Fibroblast of lung (primary cell): ENCODE measurements at regions not wholly inside any gene's neighbourhood (a gene's known extent, or its start where the extent isn't known, plus 50 kb on each side); places are given as distances from the start of the nearest gene placed in this dataset.
A peak's percentile ranks its signal among the peaks of the same experiment; 100 is the strongest.

Experiments used
- DNase-seq, 2 donors: peaks; one replicate each; pipeline versions ENCODE4 v3.0.0 to v3.0.0-alpha.2; 2010; ENCODE audit warnings: low read depth in 2 of 2
- H2AFZ ChIP-seq: 2 replicates; pipeline ENCODE4 v1.5.1; 2012; ENCODE audit warnings: low read length, control low read depth, inconsistent platforms
- H3K27ac ChIP-seq: 2 replicates; pipeline ENCODE4 v1.5.1; 2011; ENCODE audit warnings: low read length, control low read depth; ENCODE audit not compliant: insufficient read depth
- H3K27me3 ChIP-seq: 2 replicates; pipeline ENCODE4 v1.5.1; 2011; ENCODE audit warnings: mild to moderate bottlenecking, low read length; ENCODE audit not compliant: control insufficient read depth, insufficient read depth
- H3K36me3 ChIP-seq: 2 replicates; pipeline ENCODE4 v1.5.1; 2011; ENCODE audit warnings: low read length; ENCODE audit not compliant: control insufficient read depth, insufficient read depth
- H3K4me1 ChIP-seq: 2 replicates; pipeline ENCODE4 v1.5.1; 2011; ENCODE audit warnings: low read length; ENCODE audit not compliant: control insufficient read depth, insufficient read depth; ENCODE audit errors: extremely low read depth
- H3K4me2 ChIP-seq: 2 replicates; pipeline ENCODE4 v1.5.1; 2011; ENCODE audit warnings: low read length, control low read depth; ENCODE audit not compliant: insufficient read depth; ENCODE audit errors: extremely low read depth
- H3K4me3 ChIP-seq, 4 experiments: fragments of 200-600 bp in 1 of 4; sonication (generic) in 1 of 4; replicated peaks in 1 of 4; 2 replicates each; pipeline ENCODE4 v1.5.1; 2011 to 2016; ENCODE audit warnings: low read length in 4 of 4, low read depth in 3 of 4, mild to moderate bottlenecking in 3 of 4, control low read depth in 2 of 4, inconsistent platforms in 1 of 4, mixed read lengths in 1 of 4; ENCODE audit not compliant: insufficient read depth in 1 of 4; ENCODE audit errors: control extremely low read depth in 1 of 4
- H3K79me2 ChIP-seq: 2 replicates; pipeline ENCODE4 v1.5.1; 2012; ENCODE audit warnings: mild to moderate bottlenecking, low read length, inconsistent platforms; ENCODE audit not compliant: control insufficient read depth, insufficient read depth
- H3K9ac ChIP-seq: 2 replicates; pipeline ENCODE4 v1.5.1; 2011; ENCODE audit warnings: mild to moderate bottlenecking, low read length, control low read depth; ENCODE audit not compliant: insufficient read depth
- H3K9me3 ChIP-seq: 2 replicates; pipeline ENCODE4 v1.5.1; 2012; ENCODE audit warnings: low read depth, low read length; ENCODE audit not compliant: control insufficient read depth, insufficient read depth
- H4K20me1 ChIP-seq: 2 replicates; pipeline ENCODE4 v1.5.1; 2011; ENCODE audit warnings: low read length; ENCODE audit not compliant: control insufficient read depth, insufficient read depth; ENCODE audit errors: extremely low read depth
- EZH2 ChIP-seq: IDR thresholded peaks from 2 replicates; pipeline ENCODE4 v1.5.1; 2012; ENCODE audit warnings: low read length, control low read depth, mild to moderate bottlenecking; ENCODE audit errors: missing control alignments
- TF ChIP-seq, protein P1 (sequence below), 2 donors: IDR thresholded peaks in 1 of 2; conservative IDR thresholded peaks in 1 of 2; 1 replicate in 1 of 2; 2 replicates in 1 of 2; pipeline ENCODE4 v1.5.1; 2011 to 2012; ENCODE audit warnings: low read length in 2 of 2, control low read depth in 1 of 2, inconsistent platforms in 1 of 2, low read depth in 1 of 2, mild to moderate bottlenecking in 1 of 2

DNA sequence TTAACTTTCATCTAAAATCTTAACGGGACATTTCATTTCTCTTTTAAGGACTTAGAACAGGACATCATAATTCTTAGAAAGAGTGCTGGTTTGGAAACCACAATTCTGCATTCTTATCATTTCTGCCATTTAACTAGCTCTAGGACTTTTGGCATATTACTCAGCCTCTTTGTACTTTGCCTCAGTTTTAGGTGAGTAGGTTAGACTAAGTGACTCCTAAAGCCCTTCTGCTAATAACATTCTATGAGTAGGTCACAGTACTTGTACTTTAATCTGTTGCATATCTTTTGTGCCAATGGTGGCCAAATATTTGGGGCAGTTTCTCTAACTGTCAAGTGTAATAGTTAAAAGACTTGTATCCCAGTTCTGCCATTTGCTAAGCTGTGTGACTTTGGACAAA is 115.4 kb upstream of the NUDT6 start:
- TF ChIP-seq, protein P1, sequence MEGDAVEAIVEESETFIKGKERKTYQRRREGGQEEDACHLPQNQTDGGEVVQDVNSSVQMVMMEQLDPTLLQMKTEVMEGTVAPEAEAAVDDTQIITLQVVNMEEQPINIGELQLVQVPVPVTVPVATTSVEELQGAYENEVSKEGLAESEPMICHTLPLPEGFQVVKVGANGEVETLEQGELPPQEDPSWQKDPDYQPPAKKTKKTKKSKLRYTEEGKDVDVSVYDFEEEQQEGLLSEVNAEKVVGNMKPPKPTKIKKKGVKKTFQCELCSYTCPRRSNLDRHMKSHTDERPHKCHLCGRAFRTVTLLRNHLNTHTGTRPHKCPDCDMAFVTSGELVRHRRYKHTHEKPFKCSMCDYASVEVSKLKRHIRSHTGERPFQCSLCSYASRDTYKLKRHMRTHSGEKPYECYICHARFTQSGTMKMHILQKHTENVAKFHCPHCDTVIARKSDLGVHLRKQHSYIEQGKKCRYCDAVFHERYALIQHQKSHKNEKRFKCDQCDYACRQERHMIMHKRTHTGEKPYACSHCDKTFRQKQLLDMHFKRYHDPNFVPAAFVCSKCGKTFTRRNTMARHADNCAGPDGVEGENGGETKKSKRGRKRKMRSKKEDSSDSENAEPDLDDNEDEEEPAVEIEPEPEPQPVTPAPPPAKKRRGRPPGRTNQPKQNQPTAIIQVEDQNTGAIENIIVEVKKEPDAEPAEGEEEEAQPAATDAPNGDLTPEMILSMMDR (conservative IDR thresholded peaks at IDR 0.05 in 1 of 2, IDR thresholded peaks at IDR 0.05 in 1 of 2; ENCODE audit: low read depth in 1 of 2, low read length in 2 of 2) = no peak
- no peak for TF ChIP-seq EZH2
- DNase-seq = peak; percentile 47 to 81
- Histone ChIP-seq H2AFZ (no peak overlapping the region), H3K27me3 (no peaks in the 10 kb centered on the region), H3K27ac (no peak overlapping the region), H3K36me3 (no peaks in the 10 kb centered on the region), H3K4me3 (no peak overlapping the region), H3K4me2 (no peak overlapping the region), H4K20me1 (no peaks in the 10 kb centered on the region), H3K9ac (no peak overlapping the region), H3K79me2 (no peaks in the 10 kb centered on the region), H3K9me3 (no peaks in the 10 kb centered on the region), H3K4me1 (no peaks in the 10 kb centered on the region)

DNA sequence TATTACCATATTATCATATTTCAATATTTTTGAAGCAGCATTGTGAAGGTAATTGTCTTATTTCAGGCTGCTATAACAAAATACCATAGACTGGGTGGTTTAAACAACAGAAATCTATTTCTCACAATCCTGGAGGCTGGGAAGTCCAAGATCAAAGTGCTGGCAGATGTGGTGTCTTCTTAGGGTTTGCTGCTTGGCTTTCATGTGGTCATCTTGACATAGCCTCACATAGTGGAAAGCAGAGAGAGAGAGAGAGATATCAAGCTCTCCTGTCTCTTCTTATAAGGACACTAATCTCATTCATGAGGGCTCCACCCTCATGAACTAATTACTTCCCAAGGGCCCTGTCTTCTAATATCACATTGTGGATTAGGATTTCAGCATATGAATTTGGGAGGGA is 119.7 kb upstream of the NUDT6 start:
- no peaks in the 10 kb centered on the region for H4K20me1 ChIP-seq
- no peaks in the 10 kb centered on the region for H3K79me2 ChIP-seq
- H3K27ac ChIP-seq = no peak overlapping the region
- no peaks in the 10 kb centered on the region for H3K9me3 ChIP-seq
- H3K4me1 ChIP-seq = no peaks in the 10 kb centered on the region
- no peak overlapping the region for H3K4me3 ChIP-seq
- no peaks in the 10 kb centered on the region for H3K27me3 ChIP-seq
- TF ChIP-seq, protein P1 (conservative IDR thresholded peaks at IDR 0.05 in 1 of 2, IDR thresholded peaks at IDR 0.05 in 1 of 2; ENCODE audit: low read depth in 1 of 2, low read length in 2 of 2) = no peak
- TF ChIP-seq EZH2 = no peak
- H3K4me2 ChIP-seq = no peak overlapping the region
- no peaks in the 10 kb centered on the region for H3K36me3 ChIP-seq
- H2AFZ ChIP-seq = no peak overlapping the region
- DNase-seq = no peak
- H3K9ac ChIP-seq = no peak overlapping the region

DNA sequence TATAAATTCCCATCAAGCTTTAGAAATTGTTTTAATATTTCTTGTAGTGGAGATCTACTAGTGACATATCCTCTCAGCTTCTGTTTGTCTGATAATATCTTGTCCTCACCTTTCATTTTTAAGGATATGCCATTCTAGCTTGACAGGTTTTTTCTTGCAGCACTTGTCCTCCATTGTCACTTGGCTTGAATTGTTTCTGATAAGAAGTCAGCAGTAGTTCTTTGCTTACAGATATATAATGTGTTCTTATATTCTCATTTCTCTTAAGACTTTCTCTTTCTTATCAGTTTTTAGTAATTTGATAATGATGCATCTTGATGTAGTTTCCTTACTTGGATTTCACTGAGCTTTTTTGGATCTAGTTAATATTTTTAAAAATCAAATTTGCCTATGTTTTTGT is 120.6 kb upstream of the NUDT6 start:
- no peak overlapping the region for H3K4me2 ChIP-seq
- H3K27ac ChIP-seq = no peak overlapping the region
- H3K9me3 ChIP-seq = no peaks in the 10 kb centered on the region
- no peaks in the 10 kb centered on the region for H3K4me1 ChIP-seq
- no peak overlapping the region for H3K4me3 ChIP-seq
- H2AFZ ChIP-seq = no peak overlapping the region
- TF ChIP-seq, protein P1 (conservative IDR thresholded peaks at IDR 0.05 in 1 of 2, IDR thresholded peaks at IDR 0.05 in 1 of 2; ENCODE audit: low read depth in 1 of 2, low read length in 2 of 2) = no peak
- no peak for TF ChIP-seq EZH2
- H3K79me2 ChIP-seq = no peaks in the 10 kb centered on the region
- no peaks in the 10 kb centered on the region for H3K36me3 ChIP-seq
- no peaks in the 10 kb centered on the region for H3K27me3 ChIP-seq
- H3K9ac ChIP-seq = no peak overlapping the region
- H4K20me1 ChIP-seq = no peaks in the 10 kb centered on the region
- peak in 1 of 2 donors; percentile 15 for DNase-seq
